ENCODE measurements at regions not wholly inside any gene's neighbourhood (a gene's known extent, or its start where the extent isn't known, plus 50 kb on each side); places are given as distances from the start of the nearest gene placed in this dataset.

- no peak for TF ChIP-seq POLR2AphosphoS5 (IDR thresholded peaks at IDR 0.05; ENCODE audit: low read depth)
- no peak for TF ChIP-seq CTCF (IDR thresholded peaks at IDR 0.05; ENCODE audit: insufficient read depth, low read length)
- no peak for TF ChIP-seq GABPA (IDR thresholded peaks at IDR 0.05; ENCODE audit: low read depth)
- TF ChIP-seq SPI1 (IDR thresholded peaks at IDR 0.05; ENCODE audit: borderline replicate concordance, low read depth) = no peak
- TF ChIP-seq REST (IDR thresholded peaks at IDR 0.05; ENCODE audit: insufficient replicate concordance, low read depth) = no peak
- H3K27ac ChIP-seq (replicated peaks) = no peak overlapping the region
- no peak for DNase-seq (ENCODE audit: low read depth in 1 of 2, low spot score in 1 of 2)
- H3K4me3 ChIP-seq (replicated peaks; ENCODE audit: insufficient read depth, low read length) = no peak overlapping the region
- H3K27me3 ChIP-seq (ENCODE audit: insufficient read depth, poor library complexity, severe bottlenecking) = no peaks in the 10 kb centered on the region
Observed at GRCh38 chr20:19000078-19000477, 186.5 kb downstream of the SCP2D1 start.

- TF ChIP-seq CTCF (IDR thresholded peaks at IDR 0.05; ENCODE audit: insufficient read depth, low read length) = no peak
- TF ChIP-seq POLR2AphosphoS5 (IDR thresholded peaks at IDR 0.05; ENCODE audit: low read depth) = no peak
- TF ChIP-seq GABPA (IDR thresholded peaks at IDR 0.05; ENCODE audit: low read depth) = no peak
- H3K4me3 ChIP-seq (replicated peaks; ENCODE audit: insufficient read depth, low read length) = no peak overlapping the region
- DNase-seq (ENCODE audit: low read depth in 1 of 2, low spot score in 1 of 2) = no peak
- H3K27me3 ChIP-seq (ENCODE audit: insufficient read depth, poor library complexity, severe bottlenecking) = no peaks in the 10 kb centered on the region
- H3K27ac ChIP-seq (replicated peaks) = no peak overlapping the region
Observed at GRCh38 chr20:19001177-19001576, 187.6 kb downstream of the SCP2D1 start.

GRCh38 chr20:19003366-19004336, 190.1 kb downstream of the SCP2D1 start:
- TF ChIP-seq REST (IDR thresholded peaks at IDR 0.05; ENCODE audit: insufficient replicate concordance, low read depth) = no peak
- TF ChIP-seq CTCF (IDR thresholded peaks at IDR 0.05; ENCODE audit: insufficient read depth, low read length) = no peak
- TF ChIP-seq POLR2AphosphoS5 (IDR thresholded peaks at IDR 0.05; ENCODE audit: low read depth) = no peak
- no peak for TF ChIP-seq GABPA (IDR thresholded peaks at IDR 0.05; ENCODE audit: low read depth)
- no peak for TF ChIP-seq SPI1 (IDR thresholded peaks at IDR 0.05; ENCODE audit: borderline replicate concordance, low read depth)
- no peaks in the 10 kb centered on the region for H3K27me3 ChIP-seq (ENCODE audit: insufficient read depth, poor library complexity, severe bottlenecking)
- no peak for DNase-seq (ENCODE audit: low read depth in 1 of 2, low spot score in 1 of 2)
- no peak overlapping the region for H3K27ac ChIP-seq (replicated peaks)
- no peak overlapping the region for H3K4me3 ChIP-seq (replicated peaks; ENCODE audit: insufficient read depth, low read length)

Data from HL-60 (cell line).